HFF-Myc (cell line): ENCODE measurements at regions not wholly inside any gene's neighbourhood (a gene's known extent, or its start where the extent isn't known, plus 50 kb on each side); places are given as distances from the start of the nearest gene placed in this dataset.

ENCODE experiments used
- DNase-seq: peaks from one replicate; pipeline ENCODE4 v3.0.0-alpha.2; 2011; ENCODE audit warnings: low read depth; ENCODE audit errors: extremely low read depth
- H3K4me3 ChIP-seq: replicated peaks from 2 replicates; pipeline ENCODE4 v1.5.1; 2011; ENCODE audit warnings: low read depth, mild to moderate bottlenecking, control low read depth, low read length
- TF ChIP-seq, protein P1 (sequence below): IDR thresholded peaks from 2 replicates; pipeline ENCODE4 v1.5.1; 2012; ENCODE audit warnings: mild to moderate bottlenecking, low read depth, low read length, control low read depth; ENCODE audit errors: missing control alignments

DNA sequence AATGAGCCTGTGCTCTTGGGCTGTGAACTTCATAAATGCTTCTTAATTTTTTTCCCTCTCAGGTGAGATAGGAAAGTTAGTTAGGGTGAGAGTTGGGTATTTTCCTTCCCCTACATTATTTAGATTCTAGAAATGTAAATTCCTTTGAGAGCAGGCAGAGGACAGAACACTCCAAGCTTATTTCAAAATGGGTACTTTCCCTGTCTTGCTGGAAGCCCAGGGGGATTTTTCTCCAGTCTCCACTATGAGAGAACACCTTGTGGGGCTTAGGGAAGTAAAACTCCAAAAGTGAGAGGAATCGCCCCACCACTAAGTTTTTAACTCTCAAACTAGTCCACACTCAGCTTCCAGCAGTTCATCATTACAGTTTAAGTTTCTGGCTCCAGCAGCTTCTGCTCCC lies 253.2 kb upstream of the CTAGE1 start:
- TF ChIP-seq, protein P1, sequence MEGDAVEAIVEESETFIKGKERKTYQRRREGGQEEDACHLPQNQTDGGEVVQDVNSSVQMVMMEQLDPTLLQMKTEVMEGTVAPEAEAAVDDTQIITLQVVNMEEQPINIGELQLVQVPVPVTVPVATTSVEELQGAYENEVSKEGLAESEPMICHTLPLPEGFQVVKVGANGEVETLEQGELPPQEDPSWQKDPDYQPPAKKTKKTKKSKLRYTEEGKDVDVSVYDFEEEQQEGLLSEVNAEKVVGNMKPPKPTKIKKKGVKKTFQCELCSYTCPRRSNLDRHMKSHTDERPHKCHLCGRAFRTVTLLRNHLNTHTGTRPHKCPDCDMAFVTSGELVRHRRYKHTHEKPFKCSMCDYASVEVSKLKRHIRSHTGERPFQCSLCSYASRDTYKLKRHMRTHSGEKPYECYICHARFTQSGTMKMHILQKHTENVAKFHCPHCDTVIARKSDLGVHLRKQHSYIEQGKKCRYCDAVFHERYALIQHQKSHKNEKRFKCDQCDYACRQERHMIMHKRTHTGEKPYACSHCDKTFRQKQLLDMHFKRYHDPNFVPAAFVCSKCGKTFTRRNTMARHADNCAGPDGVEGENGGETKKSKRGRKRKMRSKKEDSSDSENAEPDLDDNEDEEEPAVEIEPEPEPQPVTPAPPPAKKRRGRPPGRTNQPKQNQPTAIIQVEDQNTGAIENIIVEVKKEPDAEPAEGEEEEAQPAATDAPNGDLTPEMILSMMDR = no peak
- no peak for DNase-seq

DNA sequence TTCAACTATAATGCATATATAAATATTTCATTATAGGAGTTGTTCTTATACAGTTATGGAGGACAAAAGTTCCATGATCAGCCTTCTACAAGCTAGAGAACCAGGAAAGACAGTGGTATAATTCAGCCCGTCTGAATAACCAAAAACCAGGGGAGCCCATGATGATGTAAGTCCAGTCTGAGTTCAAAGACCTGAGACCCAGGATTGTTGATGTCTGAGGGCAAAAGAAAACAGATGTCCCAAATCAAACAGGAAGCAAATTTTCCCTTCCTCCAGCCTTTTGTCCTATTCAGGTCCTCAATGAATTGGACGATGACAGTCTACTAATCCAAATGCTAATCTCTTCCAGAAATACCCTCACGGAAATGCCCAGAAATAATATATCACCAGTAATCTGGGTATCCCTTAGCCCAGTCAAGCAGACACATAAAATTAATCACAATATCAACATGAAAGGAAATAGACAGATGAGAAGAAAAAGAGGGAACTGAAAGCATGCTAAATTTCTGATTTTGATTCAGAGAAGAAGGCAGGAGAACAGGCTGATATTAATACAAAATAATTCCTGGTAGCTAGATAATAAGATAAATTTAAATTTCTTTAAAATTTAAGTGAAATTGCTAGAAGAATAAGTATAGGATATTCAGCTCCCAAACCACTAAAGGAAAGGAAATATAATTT lies 255.6 kb upstream of the CTAGE1 start:
- no peak overlapping the region for H3K4me3 ChIP-seq
- TF ChIP-seq, protein P1 = no peak
- no peak for DNase-seq

More for the DNA sequence above, 253.2 kb upstream of the CTAGE1 start:
- H3K4me3 ChIP-seq = no peak overlapping the region

DNA sequence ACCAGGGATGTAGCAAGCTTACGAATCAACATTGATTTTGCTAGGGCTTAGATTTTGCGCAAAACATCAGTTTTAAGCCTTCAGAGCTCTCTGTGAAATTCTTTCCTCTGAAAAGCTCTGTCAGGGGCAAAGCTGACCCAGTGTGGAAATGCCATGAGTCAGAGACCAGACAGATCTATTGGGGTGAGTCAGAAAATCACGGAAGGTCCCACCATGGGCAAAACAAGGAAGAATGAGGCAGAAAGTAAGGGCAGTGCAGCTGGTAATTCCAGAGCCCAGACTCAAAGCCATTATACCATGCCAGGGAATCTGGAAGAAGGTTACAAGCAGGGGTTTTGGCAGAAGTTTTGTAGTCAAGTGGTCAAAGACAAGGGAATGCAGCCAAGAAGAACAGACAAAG lies 256.6 kb upstream of the CTAGE1 start:
- TF ChIP-seq, protein P1 = no peak
- peak; percentile 29 for DNase-seq

DNA sequence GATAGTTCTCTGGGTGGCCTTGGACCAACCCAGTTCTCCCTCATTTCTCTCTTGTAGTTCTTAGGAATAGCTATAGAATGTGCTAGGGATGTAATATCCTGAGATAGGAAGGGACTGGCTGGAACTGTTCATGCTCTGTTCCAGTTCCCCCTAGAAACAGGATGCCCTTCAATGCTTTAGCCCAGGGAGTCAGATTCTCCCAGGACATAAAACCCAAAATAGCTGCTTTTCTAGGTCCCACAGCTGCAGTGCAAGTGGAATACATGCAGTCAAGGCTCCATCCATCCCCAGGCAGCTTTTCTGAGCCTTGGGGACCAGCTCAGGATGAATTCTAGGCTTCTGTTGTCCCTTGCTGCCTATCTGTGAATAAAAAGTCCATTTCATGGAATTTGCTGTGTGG lies 257.3 kb upstream of the CTAGE1 start:
- no peak overlapping the region for H3K4me3 ChIP-seq
- no peak for DNase-seq
- TF ChIP-seq, protein P1 = no peak

More for the DNA sequence above, 256.6 kb upstream of the CTAGE1 start:
- H3K4me3 ChIP-seq = no peak overlapping the region

DNA sequence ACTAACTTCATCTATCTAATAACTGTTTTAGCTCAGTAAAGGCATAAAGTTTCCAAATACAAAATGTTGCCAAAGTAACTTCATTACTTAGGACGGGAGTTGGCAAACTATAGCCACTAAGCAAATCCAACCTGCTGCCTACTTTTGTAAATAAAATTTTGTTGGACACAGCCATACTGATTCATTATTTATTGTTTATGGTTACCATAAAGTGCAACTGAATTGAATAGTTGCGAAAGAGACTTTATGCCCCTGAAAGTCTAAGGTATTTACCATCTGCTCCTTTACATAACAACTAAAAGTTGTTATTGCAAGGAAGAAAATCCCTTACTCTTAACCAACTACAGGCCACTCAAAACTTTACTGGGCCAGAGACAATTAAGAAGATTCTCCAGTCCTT lies 256.7 kb upstream of the RBBP8 start:
- H3K4me3 ChIP-seq = no peak overlapping the region
- no peak for DNase-seq
- TF ChIP-seq, protein P1 = no peak

DNA sequence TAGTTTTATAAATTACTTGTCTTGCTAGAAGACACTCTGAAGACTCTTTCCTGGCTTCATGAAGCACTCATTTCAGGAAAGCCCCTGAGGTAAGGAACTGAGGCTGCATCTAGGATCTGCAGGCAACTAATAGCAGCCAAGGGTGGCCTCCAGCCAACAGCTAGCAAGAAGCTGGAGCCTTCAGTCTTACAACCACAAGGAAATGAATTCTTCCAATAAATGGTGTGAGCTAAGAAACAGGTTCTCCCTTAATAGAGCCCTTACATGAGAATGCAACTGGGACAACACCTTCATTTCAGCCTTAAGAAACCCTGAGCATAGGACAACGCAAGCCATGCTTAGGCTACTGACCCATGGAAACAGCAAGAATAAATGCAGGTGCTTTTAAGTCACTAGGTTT lies 254.6 kb upstream of the RBBP8 start:
- TF ChIP-seq, protein P1 = no peak
- DNase-seq = no peak
- H3K4me3 ChIP-seq = no peak overlapping the region

DNA sequence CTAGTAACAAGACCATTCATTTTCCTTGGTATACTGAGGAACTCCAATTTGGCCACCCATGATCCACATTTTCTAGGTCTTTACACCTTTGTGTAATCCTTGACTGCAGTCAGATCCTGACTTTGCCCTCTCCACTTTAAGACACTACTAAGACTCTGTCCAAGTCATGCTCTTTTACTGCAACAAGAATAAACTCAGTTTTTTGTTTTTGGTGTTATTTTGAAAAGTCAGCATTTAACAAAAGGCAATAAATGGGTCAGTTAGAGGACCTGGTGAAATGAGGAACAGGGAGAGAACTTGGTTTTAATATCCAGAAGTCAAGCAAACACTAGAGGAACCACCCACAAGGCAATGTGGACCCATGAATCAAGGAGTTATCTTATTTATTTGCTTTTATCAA lies 252.2 kb upstream of the RBBP8 start:
- TF ChIP-seq, protein P1 = no peak
- DNase-seq = no peak
- no peak overlapping the region for H3K4me3 ChIP-seq
